Natural killer cell (primary cell): ENCODE measurements at regions not wholly inside any gene's neighbourhood (a gene's known extent, or its start where the extent isn't known, plus 50 kb on each side); places are given as distances from the start of the nearest gene placed in this dataset.
"Not testable (repeated sequence)": the region's sequence is repeated elsewhere in the genome, so short reads cannot be mapped to it uniquely, and the experiment has no call there.

ENCODE experiments used
- ATAC-seq, 3 donors: fragments of 150-1000 bp in 2 of 3; fragments of 200-7000 bp in 1 of 3; cut with Tn5 transposase; 1 replicate in 1 of 3; 2 replicates in 2 of 3; pipeline ENCODE4 v1.10.0; 2021; ENCODE audit warnings: mild to moderate bottlenecking in 2 of 3, moderate library complexity in 2 of 3
- DNase-seq, 2 donors: peaks; one replicate each; pipeline versions ENCODE4 v3.0.0 to v3.0.0-alpha.2; 2013 to 2021; ENCODE audit warnings: mixed read lengths in 1 of 2
- H3K27ac ChIP-seq: one replicate; pipeline ENCODE4 v1.5.1; 2013; ENCODE audit warnings: mild to moderate bottlenecking, low read length
- H3K27me3 ChIP-seq: one replicate; pipeline ENCODE4 v1.6.1; 2013; ENCODE audit warnings: low read length; ENCODE audit not compliant: control insufficient read depth, insufficient read depth
- H3K36me3 ChIP-seq: one replicate; pipeline ENCODE4 v1.6.1; 2013; ENCODE audit warnings: low read length; ENCODE audit not compliant: control insufficient read depth, insufficient read depth
- H3K4me1 ChIP-seq: one replicate; pipeline ENCODE4 v1.6.1; 2013; ENCODE audit warnings: low read length; ENCODE audit not compliant: control insufficient read depth, insufficient read depth
- H3K4me3 ChIP-seq: one replicate; pipeline ENCODE4 v1.5.1; 2013; ENCODE audit warnings: low read length
- H3K9me3 ChIP-seq: one replicate; pipeline ENCODE4 v1.6.1; 2013; ENCODE audit warnings: low read length; ENCODE audit not compliant: control insufficient read depth, insufficient read depth
- H3K27ac Mint-ChIP-seq, 2 donors: one replicate each; pipeline ENCODE4 v1.8.0; 2022; ENCODE audit warnings: mild to moderate bottlenecking in 2 of 2, mixed read lengths in 2 of 2, moderate library complexity in 1 of 2
- H3K27me3 Mint-ChIP-seq, 2 donors: one replicate each; pipeline ENCODE4 v1.8.0; 2022; ENCODE audit warnings: low read depth in 2 of 2, mixed read lengths in 2 of 2
- H3K36me3 Mint-ChIP-seq: one replicate; pipeline ENCODE4 v1.8.0; 2022; ENCODE audit warnings: mixed read lengths
- H3K4me1 Mint-ChIP-seq, 2 donors: one replicate each; pipeline ENCODE4 v1.8.0; 2022; ENCODE audit warnings: mixed read lengths in 2 of 2
- H3K4me3 Mint-ChIP-seq: one replicate; pipeline ENCODE4 v1.8.0; 2022; ENCODE audit warnings: mild to moderate bottlenecking, moderate library complexity, mixed read lengths
- H3K9me3 Mint-ChIP-seq, 2 donors: one replicate each; pipeline ENCODE4 v1.8.0; 2022; ENCODE audit warnings: mixed read lengths in 2 of 2
- CTCF ChIP-seq: fragments of 200-600 bp; IDR thresholded peaks from one replicate; pipeline ENCODE4 v1.8.0; 2022; ENCODE audit warnings: antibody characterized with exemption
- WGBS: methylation state at CpG from one replicate; pipeline ENCODE4 v1.1.7; 2013; ENCODE audit warnings: missing lambda C conversion rate; ENCODE audit not compliant: insufficient coverage; 5-methylcytosine and 5-hydroxymethylcytosine counted together
- intact Hi-C: fragments of 100-400 bp; cut with micrococcal nuclease; formaldehyde crosslinking; loops from one replicate; pipeline ENCODE4 v1.14.2; 2022

DNA sequence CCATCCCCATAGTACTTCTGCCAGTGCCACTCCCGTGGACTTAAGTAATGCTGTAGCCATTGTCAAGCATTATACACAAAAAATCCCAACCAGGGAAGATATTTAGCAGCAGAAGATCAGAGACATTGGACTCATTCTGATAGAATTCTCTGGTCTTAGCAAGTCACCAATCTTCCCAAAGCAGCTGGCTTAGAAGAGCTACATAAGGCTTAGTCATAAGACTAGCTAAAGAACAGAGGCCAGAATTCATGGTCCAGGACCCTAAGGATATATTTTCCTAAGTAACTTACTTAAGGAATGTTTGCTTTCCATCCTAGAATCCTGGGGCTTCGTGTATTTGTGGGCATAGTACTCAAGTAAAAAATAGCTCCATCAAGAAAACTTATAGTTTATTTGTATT is 100.3 kb upstream of the SLIT2 start:
- H3K9me3 ChIP-seq: peaks cover 3% of the 10 kb centered on the region
- Mint-ChIP-seq H3K9me3 (peaks cover 8 to 11% of the 10 kb centered on the region in 2 donors), H3K4me1 (no peaks in the 10 kb centered on the region), H3K27me3 (no peaks in the 10 kb centered on the region), H3K4me3 (no peak overlapping the region), H3K27ac (no peak overlapping the region), H3K36me3 (no peaks in the 10 kb centered on the region)
- H3K36me3 ChIP-seq: no peaks in the 10 kb centered on the region
- TF ChIP-seq CTCF: no peak
- H3K4me3 ChIP-seq: no peak overlapping the region
- ATAC-seq (no peak), DNase-seq (no peak)
- 93% methylated on average over 1 of the region's 2 CpGs for WGBS
- no peak overlapping the region for H3K27ac ChIP-seq
- H3K4me1 ChIP-seq: no peaks in the 10 kb centered on the region
- intact Hi-C loops: no loop called here
- H3K27me3 ChIP-seq: no peaks in the 10 kb centered on the region

DNA sequence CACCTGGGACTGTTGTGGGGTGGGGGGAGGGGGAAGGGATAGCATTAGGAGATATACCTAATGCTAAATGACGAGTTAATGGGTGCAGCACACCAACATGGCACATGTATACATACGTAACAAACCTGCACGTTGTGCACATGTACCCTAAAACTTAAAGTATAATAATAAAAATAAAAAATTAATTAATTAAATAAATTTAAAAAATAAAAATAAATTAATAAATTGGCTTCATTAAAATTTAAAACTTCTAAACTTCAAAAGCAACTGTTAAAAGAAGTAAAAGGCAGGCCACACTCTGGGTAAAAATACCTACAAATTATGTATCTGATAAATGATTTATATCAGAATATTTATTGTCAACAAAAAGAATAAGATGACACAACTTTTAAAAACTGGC is 102.6 kb upstream of the SLIT2 start:
- H3K9me3 Mint-ChIP-seq: peaks cover 11 to 17% of the 10 kb centered on the region in 2 donors
- H3K4me3 Mint-ChIP-seq, H3K27me3 ChIP-seq, H3K4me1 ChIP-seq, H3K27ac ChIP-seq, H3K36me3 ChIP-seq, ATAC-seq, H3K4me3 ChIP-seq, DNase-seq, intact Hi-C loops, H3K27me3 Mint-ChIP-seq, H3K9me3 ChIP-seq, H3K4me1 Mint-ChIP-seq, H3K27ac Mint-ChIP-seq, H3K36me3 Mint-ChIP-seq: not testable (repeated sequence)
- WGBS: no CpG with 5 or more reads among the region's 3 CpGs

GRCh38 chr4:20137176-20137575 is 114.5 kb upstream of the SLIT2 start:
- 80% methylated on average over 2 of the region's 2 CpGs for WGBS
- Mint-ChIP-seq H3K4me1 (no peaks in the 10 kb centered on the region), H3K27ac (no peak overlapping the region), H3K27me3 (no peaks in the 10 kb centered on the region), H3K4me3 (no peak overlapping the region), H3K36me3 (peaks cover 5% of the 10 kb centered on the region), H3K9me3 (peaks cover 12 to 28% of the 10 kb centered on the region in 2 donors)
- DNase-seq (no peak), ATAC-seq (no peak)
- no peak overlapping the region for H3K4me3 ChIP-seq
- no peaks in the 10 kb centered on the region for H3K4me1 ChIP-seq
- H3K36me3 ChIP-seq: no peaks in the 10 kb centered on the region
- H3K9me3 ChIP-seq: no peaks in the 10 kb centered on the region
- no peaks in the 10 kb centered on the region for H3K27me3 ChIP-seq
- H3K27ac ChIP-seq: no peak overlapping the region
- TF ChIP-seq CTCF: no peak
- intact Hi-C loops: no loop called here

DNA sequence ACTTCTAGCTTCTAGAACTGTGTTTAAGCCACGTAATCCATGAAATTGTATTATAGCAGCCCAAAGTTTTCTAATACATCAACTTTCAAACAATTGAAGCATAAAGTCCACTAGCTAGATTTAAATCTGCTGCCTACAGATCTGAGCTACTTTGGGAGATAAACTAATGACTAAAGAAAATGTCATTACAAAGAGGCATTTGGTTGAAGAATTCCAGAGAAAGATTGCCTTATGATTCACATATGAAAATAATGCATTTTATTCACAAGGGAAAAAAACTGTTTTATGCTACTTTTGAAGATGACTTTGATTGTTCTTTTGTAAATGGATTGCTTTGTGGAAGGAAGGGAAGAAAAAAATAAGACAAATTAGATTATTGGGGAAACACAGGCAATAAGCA is 124.1 kb upstream of the SLIT2 start:
- Mint-ChIP-seq H3K36me3 (no peaks in the 10 kb centered on the region), H3K27me3 (no peaks in the 10 kb centered on the region), H3K4me1 (no peaks in the 10 kb centered on the region), H3K4me3 (no peak overlapping the region), H3K27ac (no peak overlapping the region), H3K9me3 (peaks cover 3 to 10% of the 10 kb centered on the region in 2 donors)
- WGBS: 79% methylated on average over 1 of the region's 1 CpG
- DNase-seq (no peak), ATAC-seq (no peak)
- H3K4me1 ChIP-seq: no peaks in the 10 kb centered on the region
- intact Hi-C loops: no loop called here
- no peak overlapping the region for H3K4me3 ChIP-seq
- no peaks in the 10 kb centered on the region for H3K9me3 ChIP-seq
- H3K27me3 ChIP-seq: no peaks in the 10 kb centered on the region
- no peak overlapping the region for H3K27ac ChIP-seq
- TF ChIP-seq CTCF: no peak
- no peaks in the 10 kb centered on the region for H3K36me3 ChIP-seq
